Endodermal cell (in vitro differentiated cells): ENCODE measurements at regions not wholly inside any gene's neighbourhood (a gene's known extent, or its start where the extent isn't known, plus 50 kb on each side); places are given as distances from the start of the nearest gene placed in this dataset.

Source experiments
- DNase-seq: peaks from one replicate; pipeline ENCODE4 v3.0.0-alpha.2; 2017
- H3K27ac ChIP-seq: 2 replicates; pipeline ENCODE4 v1.5.1; 2013; ENCODE audit warnings: mild to moderate bottlenecking, low read depth, low read length, moderate library complexity
- H3K27me3 ChIP-seq: 2 replicates; pipeline ENCODE4 v1.6.1; 2013; ENCODE audit warnings: mild to moderate bottlenecking, low read length, moderate library complexity; ENCODE audit not compliant: insufficient read depth, control insufficient read depth, poor library complexity, severe bottlenecking
- H3K36me3 ChIP-seq: 2 replicates; pipeline ENCODE4 v1.7.0; 2013; ENCODE audit warnings: mild to moderate bottlenecking, low read length, moderate library complexity; ENCODE audit not compliant: control insufficient read depth, insufficient read depth
- H3K4me1 ChIP-seq: one replicate; pipeline ENCODE4 v1.7.0; 2013; ENCODE audit warnings: low read length; ENCODE audit not compliant: control insufficient read depth, insufficient read depth
- H3K4me3 ChIP-seq: 2 replicates; pipeline ENCODE4 v1.5.1; 2013; ENCODE audit warnings: mild to moderate bottlenecking, low read length, moderate library complexity
- H3K9ac ChIP-seq: 2 replicates; pipeline ENCODE4 v1.6.1; 2013; ENCODE audit warnings: mild to moderate bottlenecking, low read length, moderate library complexity; ENCODE audit not compliant: poor library complexity, severe bottlenecking; ENCODE audit errors: extremely low read depth
- H3K9me3 ChIP-seq: 2 replicates; pipeline ENCODE4 v1.6.1; 2013; ENCODE audit warnings: mild to moderate bottlenecking, low read length, moderate library complexity; ENCODE audit not compliant: control insufficient read depth
- H3K27ac Mint-ChIP-seq: 2 replicates; pipeline ENCODE4 v1.8.0; 2020; ENCODE audit warnings: mixed read lengths
- H3K27me3 Mint-ChIP-seq: 2 replicates; pipeline ENCODE4 v1.8.0; 2021; ENCODE audit warnings: mild to moderate bottlenecking, mixed read lengths; ENCODE audit not compliant: insufficient read depth
- H3K36me3 Mint-ChIP-seq: 2 replicates; pipeline ENCODE4 v1.8.0; 2020; ENCODE audit warnings: low read depth, mixed read lengths
- H3K4me1 Mint-ChIP-seq: 2 replicates; pipeline ENCODE4 v1.8.0; 2020; ENCODE audit warnings: mixed read lengths
- H3K4me3 Mint-ChIP-seq: 2 replicates; pipeline ENCODE4 v1.8.0; 2020; ENCODE audit warnings: mild to moderate bottlenecking, moderate library complexity, mixed read lengths
- H3K9me3 Mint-ChIP-seq: 2 replicates; pipeline ENCODE4 v1.8.0; 2020; ENCODE audit warnings: mild to moderate bottlenecking, mixed read lengths
- CTCF ChIP-seq: fragments of 200-600 bp; sonication (generic); conservative IDR thresholded peaks from 2 replicates; pipeline ENCODE4 v1.5.0; 2021; ENCODE audit warnings: antibody characterized with exemption, mild to moderate bottlenecking
- WGBS, 2 experiments: methylation state at CpG; one replicate each; pipeline versions ENCODE4 v1.1.5 to v1.1.7; 2013; ENCODE audit warnings: missing lambda C conversion rate in 2 of 2, mixed read lengths in 1 of 2; ENCODE audit not compliant: insufficient coverage in 1 of 2, insufficient read length in 1 of 2; 5-methylcytosine and 5-hydroxymethylcytosine counted together

DNA sequence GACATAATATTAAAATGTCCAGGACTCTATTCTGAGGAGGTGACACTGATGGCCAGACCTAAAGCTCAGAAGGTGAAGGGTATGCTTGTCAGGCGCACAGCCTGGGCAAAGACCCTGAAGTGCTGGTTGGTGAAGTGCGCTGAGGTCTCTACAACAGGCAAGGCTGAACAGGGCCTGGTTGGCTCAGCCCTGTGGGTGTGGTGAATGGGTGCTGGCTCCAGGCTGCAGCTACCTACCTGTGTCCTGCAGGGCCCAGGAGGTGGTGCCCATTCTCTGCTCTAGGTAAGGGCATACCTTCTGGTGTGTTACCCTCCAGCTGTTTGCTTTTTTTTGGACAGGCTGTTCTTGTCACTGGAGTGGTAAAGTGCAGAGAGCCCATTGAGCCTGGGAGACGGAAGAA lies 85.1 kb downstream of the RAMP3 start:
- Histone ChIP-seq H3K9ac (no peak overlapping the region), H3K4me1 (no peaks in the 10 kb centered on the region), H3K27me3 (no peaks in the 10 kb centered on the region), H3K36me3 (no peaks in the 10 kb centered on the region), H3K9me3 (no peaks in the 10 kb centered on the region), H3K27ac (no peak overlapping the region), H3K4me3 (no peak overlapping the region)
- no peak overlapping the region for H3K4me3 Mint-ChIP-seq
- WGBS, 2 experiments, result 73% methylated on average over 3 of the region's 3 CpGs; no CpG with 5 or more reads in 1 of the 2 experiments
- H3K27ac Mint-ChIP-seq, result no peak overlapping the region
- H3K36me3 Mint-ChIP-seq, result no peaks in the 10 kb centered on the region
- H3K9me3 Mint-ChIP-seq, result no peaks in the 10 kb centered on the region
- H3K27me3 Mint-ChIP-seq, result peaks cover 2% of the 10 kb centered on the region
- DNase-seq, result no peak
- no peak for TF ChIP-seq CTCF
- H3K4me1 Mint-ChIP-seq, result no peaks in the 10 kb centered on the region

GRCh38 chr7:45244981-45245380 lies 87.4 kb downstream of the RAMP3 start:
- peaks cover 2% of the 10 kb centered on the region for H3K27me3 Mint-ChIP-seq
- H3K27ac ChIP-seq, result no peak overlapping the region
- no peaks in the 10 kb centered on the region for H3K27me3 ChIP-seq
- no peaks in the 10 kb centered on the region for H3K9me3 ChIP-seq
- no peak overlapping the region for H3K27ac Mint-ChIP-seq
- H3K36me3 ChIP-seq, result no peaks in the 10 kb centered on the region
- no peaks in the 10 kb centered on the region for H3K4me1 Mint-ChIP-seq
- no peaks in the 10 kb centered on the region for H3K36me3 Mint-ChIP-seq
- DNase-seq, result no peak
- H3K4me1 ChIP-seq, result no peaks in the 10 kb centered on the region
- no peak overlapping the region for H3K4me3 ChIP-seq
- H3K4me3 Mint-ChIP-seq, result no peak overlapping the region
- no peaks in the 10 kb centered on the region for H3K9me3 Mint-ChIP-seq
- 94 to 96% methylated on average over 2 of the region's 2 CpGs for WGBS, 2 experiments
- no peak for TF ChIP-seq CTCF
- no peak overlapping the region for H3K9ac ChIP-seq

GRCh38 chr7:45246339-45246738 lies 88.7 kb downstream of the RAMP3 start:
- peaks cover 2% of the 10 kb centered on the region for H3K27me3 Mint-ChIP-seq
- no peak overlapping the region for H3K27ac Mint-ChIP-seq
- no peak for DNase-seq
- Histone ChIP-seq H3K9ac (no peak overlapping the region), H3K27me3 (no peaks in the 10 kb centered on the region), H3K9me3 (no peaks in the 10 kb centered on the region), H3K36me3 (no peaks in the 10 kb centered on the region), H3K27ac (no peak overlapping the region), H3K4me3 (no peak overlapping the region), H3K4me1 (no peaks in the 10 kb centered on the region)
- no peak for TF ChIP-seq CTCF
- 78 to 88% methylated on average over 1 to 3 of the region's 3 CpGs for WGBS, 2 experiments
- no peaks in the 10 kb centered on the region for H3K36me3 Mint-ChIP-seq
- H3K9me3 Mint-ChIP-seq, result no peaks in the 10 kb centered on the region
- no peak overlapping the region for H3K4me3 Mint-ChIP-seq
- H3K4me1 Mint-ChIP-seq, result no peaks in the 10 kb centered on the region
